NCI-H774 (cell line): ENCODE measurements at regions not wholly inside any gene's neighbourhood (a gene's known extent, or its start where the extent isn't known, plus 50 kb on each side); places are given as distances from the start of the nearest gene placed in this dataset.
"Not testable (repeated sequence)": the region's sequence is repeated elsewhere in the genome, so short reads cannot be mapped to it uniquely, and the experiment has no call there.

Experiments
- DNase-seq: peaks from one replicate; lab custom pipeline; 2025; lab: John Stamatoyannopoulos, UW

GRCh38 chr6:85192596-85192995 is 257.3 kb upstream of the NT5E start:
- no peak for DNase-seq

- no peak for DNase-seq
Measured at GRCh38 chr6:85192186-85192585, 257.7 kb upstream of the NT5E start.

GRCh38 chr6:85191656-85192055 is 258.2 kb upstream of the NT5E start:
- no peak for DNase-seq

GRCh38 chr6:85186546-85187175 is 263.2 kb upstream of the NT5E start:
- DNase-seq = no peak

DNA sequence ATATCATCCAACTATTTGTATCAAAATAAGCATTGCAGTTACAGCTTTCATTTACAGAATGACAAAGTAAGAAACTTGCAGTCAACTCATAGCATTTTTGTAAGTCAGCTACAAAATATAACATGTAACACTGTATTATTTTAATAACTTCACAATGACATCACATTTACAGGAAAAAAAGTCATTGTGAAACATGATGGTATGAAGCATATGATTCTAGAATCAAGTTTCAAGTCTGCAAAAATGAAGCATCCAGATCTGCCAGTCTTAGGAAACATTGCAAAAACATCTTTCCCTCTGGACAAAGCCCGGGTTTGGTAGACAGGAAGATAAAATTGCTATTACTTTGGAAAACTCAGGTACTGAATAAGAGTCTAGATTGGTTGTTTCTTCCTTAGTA is 263.9 kb upstream of the NT5E start:
- no peak for DNase-seq

GRCh38 chr6:85183841-85184240 is 266.0 kb upstream of the NT5E start:
- DNase-seq = no peak

DNA sequence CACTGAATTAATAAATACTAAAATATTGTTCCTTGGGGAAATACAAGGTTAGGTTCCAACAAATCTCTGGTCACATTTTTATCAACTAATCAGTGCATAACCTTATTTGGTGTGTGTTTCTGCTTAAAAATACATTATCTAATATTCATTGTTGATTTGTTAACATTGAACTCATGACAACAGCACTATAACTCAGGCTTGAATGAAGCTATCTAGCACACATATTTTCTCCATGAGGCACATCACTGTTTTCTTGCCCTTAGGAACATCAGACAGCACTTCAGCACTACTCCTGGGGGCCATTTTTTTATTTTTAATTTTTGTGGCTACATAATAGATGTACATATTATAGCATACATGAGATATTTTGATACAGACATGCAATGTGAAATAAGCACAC is 277.2 kb upstream of the NT5E start:
- DNase-seq = no peak

GRCh38 chr6:85172161-85172560 is 277.7 kb upstream of the NT5E start:
- DNase-seq = no peak

DNA sequence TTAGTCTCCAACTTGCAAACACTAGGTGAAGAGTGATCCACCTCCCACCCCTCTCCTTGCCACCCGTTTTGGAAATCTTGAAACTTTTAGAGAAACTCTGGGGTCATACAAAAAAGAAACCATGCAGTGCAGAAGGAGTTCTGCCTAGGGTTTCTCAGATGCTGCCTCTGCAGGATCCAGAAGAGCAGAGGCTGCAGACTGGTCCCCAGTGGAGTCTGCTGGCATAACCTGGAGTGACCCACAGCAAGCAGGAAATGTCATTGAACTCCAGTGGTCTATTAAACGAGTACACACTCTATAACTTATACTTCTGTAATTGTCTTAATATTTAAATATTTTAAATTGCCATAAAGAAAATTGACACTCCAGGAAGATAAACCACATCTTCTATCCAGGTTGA is 280.7 kb upstream of the NT5E start:
- DNase-seq = no peak

GRCh38 chr6:85168146-85168545 is 281.7 kb upstream of the NT5E start:
- DNase-seq = no peak

DNA sequence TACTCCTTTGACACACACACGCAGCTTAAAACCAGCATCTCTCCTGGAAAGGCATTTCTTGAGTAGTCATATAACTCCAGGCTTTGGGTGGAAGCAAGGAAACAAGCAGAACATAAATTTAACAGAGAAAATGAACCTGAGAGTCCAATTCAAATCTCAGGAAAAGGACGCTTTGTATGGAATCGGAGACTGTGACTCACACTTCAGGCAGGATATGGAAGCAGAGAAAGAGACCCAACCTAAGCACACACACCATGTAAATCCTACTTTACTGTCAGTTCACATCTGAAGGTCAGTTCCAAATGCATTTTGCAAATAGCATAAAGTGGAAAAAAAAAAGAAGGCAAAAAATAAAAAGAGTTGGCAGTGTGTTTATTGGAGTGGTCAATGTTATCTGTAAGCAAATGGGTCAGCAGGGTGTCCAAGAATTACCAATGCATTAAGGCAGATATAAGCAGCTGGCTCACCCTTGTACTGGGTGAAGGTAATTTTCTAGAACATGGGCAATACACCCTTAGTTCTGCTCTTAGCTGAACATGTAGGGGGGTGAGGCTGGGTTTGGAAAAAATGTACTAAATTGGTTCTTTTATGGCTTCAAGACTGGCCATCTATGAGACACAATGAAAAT is 283.7 kb upstream of the NT5E start:
- no peak for DNase-seq

DNA sequence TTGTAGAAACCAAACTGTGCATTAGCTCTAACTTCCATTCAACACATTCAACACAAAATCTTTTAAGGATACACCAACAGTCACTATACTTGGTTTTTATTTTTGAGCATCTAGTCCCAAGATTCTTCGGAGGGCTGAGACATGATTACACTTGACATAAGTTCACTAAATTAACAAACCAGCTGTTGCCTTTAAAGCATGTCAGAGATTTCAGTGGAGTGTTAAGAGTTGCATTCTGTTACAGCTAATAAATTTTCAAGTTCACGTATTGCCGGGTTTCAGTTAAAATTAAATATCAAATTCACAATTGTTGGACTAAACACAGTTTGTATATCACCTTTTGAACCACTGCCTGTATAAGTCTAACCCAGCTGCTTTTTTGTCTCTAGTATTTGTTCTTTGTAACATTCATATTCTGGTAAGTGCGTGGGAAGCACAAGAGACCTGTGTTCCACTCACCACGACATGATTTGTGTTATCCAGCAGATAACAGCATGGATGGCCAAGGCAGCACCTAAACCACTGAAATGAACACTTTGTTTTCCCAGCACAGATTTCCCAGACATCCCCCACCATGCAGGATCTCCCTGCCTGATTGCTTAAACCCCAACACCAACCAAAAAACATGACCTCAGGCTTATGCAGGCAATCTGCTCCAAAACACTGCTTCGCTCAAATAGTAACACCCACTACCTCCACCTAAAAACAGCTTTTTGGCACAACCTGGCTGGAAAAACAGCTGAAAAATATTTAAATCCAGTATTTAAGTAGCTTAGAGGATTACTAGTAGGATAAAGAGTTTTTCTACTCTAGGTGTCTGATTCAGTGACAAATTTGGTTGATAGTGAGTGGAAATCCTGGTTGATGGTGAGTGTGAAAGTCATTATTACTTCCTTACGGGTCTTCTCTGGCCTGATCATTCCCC is 286.5 kb upstream of the NT5E start:
- DNase-seq = no peak

- no peak for DNase-seq
Measured at GRCh38 chr6:85157311-85157710, 292.6 kb upstream of the NT5E start.

GRCh38 chr6:85143676-85144075 is 306.2 kb upstream of the NT5E start:
- DNase-seq = no peak

GRCh38 chr6:85137865-85138264 is 312.0 kb upstream of the NT5E start:
- DNase-seq = no peak

GRCh38 chr6:85136310-85136709 is 313.6 kb upstream of the NT5E start:
- no peak for DNase-seq

DNA sequence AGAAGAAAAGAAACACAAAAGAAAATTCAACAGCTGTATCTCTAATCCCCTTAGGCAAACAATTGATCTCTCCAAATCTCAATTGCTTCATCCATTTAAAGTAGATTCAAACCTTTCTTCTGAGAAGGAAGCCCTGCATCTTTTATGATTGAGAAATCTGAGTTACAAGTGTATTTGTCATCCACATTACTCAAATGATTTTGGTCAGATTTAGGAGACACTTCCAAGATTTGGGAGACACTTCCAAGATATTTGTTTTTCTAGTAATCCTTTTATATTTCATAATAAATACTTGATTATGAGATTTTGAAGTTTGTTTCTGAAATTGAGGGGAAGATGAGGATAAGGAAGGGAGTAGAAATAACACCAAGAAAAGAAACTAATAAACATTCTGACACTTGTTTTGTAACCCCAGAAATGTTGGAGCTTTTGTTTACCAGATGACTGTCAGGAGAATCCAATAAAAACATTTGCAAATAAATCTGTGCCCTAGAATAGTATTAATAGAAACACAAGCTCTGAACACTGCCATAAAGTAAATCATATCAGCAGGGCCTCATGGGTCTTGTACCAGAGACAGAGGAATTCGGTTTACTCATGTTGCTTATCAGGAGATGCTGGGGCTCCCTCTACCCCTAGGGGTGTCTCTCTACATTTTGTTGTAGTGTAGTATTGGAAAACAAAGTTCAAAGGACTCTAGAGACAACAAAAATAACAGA is 314.3 kb upstream of the NT5E start:
- DNase-seq = no peak

- DNase-seq = no peak
Measured at GRCh38 chr6:85134172-85134571, 315.7 kb upstream of the NT5E start.

- DNase-seq = no peak
Measured at GRCh38 chr6:85132091-85132490, 317.8 kb upstream of the NT5E start.

DNA sequence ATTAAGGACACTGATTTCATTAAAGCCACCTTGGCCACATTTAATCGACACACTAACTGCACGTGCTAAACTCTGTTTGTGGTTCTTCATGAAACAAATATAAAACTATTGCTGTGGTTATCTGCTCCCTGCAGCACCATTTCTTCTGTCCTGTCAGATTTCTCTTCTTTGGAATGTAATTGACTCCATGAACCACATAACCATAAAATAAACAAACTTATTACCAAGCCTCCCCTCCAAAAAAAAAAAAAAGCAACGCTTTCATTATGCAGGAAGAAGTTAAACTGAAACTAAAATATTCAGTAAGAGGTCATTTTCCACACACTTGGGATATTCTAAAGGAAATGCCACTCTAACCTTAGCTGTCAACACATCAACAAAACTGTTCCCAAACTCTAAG is 319.1 kb upstream of the NT5E start:
- no peak for DNase-seq

DNA sequence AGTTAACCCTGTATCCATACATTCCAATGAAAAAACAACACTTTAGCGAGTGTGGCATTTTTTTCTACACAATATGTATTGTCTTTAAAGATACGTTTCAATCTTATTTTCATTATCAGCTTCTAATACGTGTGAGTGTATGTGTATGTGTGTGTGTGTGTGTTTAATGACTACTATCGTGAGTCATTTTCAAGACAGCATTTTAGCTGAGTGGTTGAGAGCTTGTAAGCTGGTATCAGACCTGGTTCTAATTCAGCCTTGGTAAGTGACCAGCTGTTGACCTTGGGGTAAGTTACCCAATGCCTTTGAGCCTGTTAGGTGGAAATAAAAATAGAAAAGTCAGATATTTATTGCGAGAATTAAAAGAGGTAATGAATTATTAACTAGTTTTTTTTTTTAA is 320.0 kb upstream of the NT5E start:
- no peak for DNase-seq

DNA sequence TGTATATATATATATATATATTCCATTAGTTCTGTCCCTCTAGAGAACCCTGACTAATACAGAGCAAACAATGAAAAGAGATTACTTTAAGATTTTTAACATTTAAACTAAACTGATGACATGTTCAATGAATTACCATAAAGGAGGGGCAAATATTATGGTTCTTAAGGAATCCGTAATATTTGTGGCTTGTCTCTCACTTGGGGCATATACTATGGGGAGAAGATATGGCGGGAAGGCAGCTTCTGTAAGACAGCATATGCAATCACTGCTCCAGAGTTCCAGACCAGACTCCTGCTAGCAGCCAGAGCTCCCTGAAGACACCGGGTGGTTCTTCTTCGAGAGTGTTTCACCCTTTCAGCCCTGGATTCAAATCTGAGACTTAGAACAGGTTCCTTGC is 321.1 kb upstream of the NT5E start:
- no peak for DNase-seq

DNA sequence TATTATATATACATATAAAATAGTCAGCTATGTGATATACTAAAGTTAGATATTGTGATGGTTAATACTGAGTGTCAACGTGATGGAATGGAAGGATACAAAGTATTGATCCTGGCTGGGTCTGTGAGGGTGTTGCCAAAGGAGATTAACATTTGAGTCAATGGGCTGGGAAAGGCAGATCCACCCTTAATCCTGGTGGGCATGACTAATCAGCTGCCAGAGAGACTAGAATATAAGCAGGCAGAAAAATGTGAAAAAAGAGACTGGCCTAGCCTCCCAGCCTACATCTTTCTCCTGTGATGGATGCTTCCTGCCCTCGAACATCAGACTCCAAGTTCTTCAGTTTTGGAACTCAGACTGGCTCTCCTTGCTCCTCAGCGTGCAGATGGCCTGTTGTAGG is 321.6 kb upstream of the NT5E start:
- DNase-seq = not testable (repeated sequence)
